GM18498 (cell line): ENCODE measurements at regions not wholly inside any gene's neighbourhood (a gene's known extent, or its start where the extent isn't known, plus 50 kb on each side); places are given as distances from the start of the nearest gene placed in this dataset.
"Not testable (repeated sequence)": the region's sequence is repeated elsewhere in the genome, so short reads cannot be mapped to it uniquely, and the experiment has no call there.

ENCODE experiments used
- ATAC-seq: cut with Tn5 transposase; IDR thresholded peaks from one replicate; pipeline ENCODE4 v1.9.1; 2021; ENCODE audit warnings: mild to moderate bottlenecking, moderate library complexity; ENCODE audit not compliant: unreplicated experiment

- no peak for ATAC-seq
Observed at GRCh38 chr3:3476669-3477068, 297.2 kb upstream of the CRBN start.

GRCh38 chr3:3468596-3468995 lies 289.1 kb upstream of the CRBN start:
- ATAC-seq = no peak

- no peak for ATAC-seq
Observed at GRCh38 chr3:3464131-3464530, 284.6 kb upstream of the CRBN start.

- ATAC-seq = no peak
Observed at GRCh38 chr3:3461317-3461716, 281.8 kb upstream of the CRBN start.

GRCh38 chr3:3448468-3448867 lies 269.0 kb upstream of the CRBN start:
- ATAC-seq = no peak

- no peak for ATAC-seq
Observed at GRCh38 chr3:3447641-3448040, 268.1 kb upstream of the CRBN start.

- ATAC-seq = no peak
Observed at GRCh38 chr3:3446251-3446650, 266.8 kb upstream of the CRBN start.

GRCh38 chr3:3443482-3443881 lies 264.0 kb upstream of the CRBN start:
- ATAC-seq = no peak

- no peak for ATAC-seq
Observed at GRCh38 chr3:3433711-3434110, 254.2 kb upstream of the CRBN start.

- no peak for ATAC-seq
Observed at GRCh38 chr3:3429841-3430240, 250.3 kb upstream of the CRBN start.

- not testable (repeated sequence) for ATAC-seq
Observed at GRCh38 chr3:3407707-3408106, 228.2 kb upstream of the CRBN start.

GRCh38 chr3:3405131-3405530 lies 225.6 kb upstream of the CRBN start:
- ATAC-seq = no peak

GRCh38 chr3:3403700-3404099 lies 224.2 kb upstream of the CRBN start:
- ATAC-seq = no peak

- no peak for ATAC-seq
Observed at GRCh38 chr3:3392946-3393345, 213.5 kb upstream of the CRBN start.

- no peak for ATAC-seq
Observed at GRCh38 chr3:3383461-3383860, 204.0 kb upstream of the CRBN start.

GRCh38 chr3:3372210-3372777 lies 192.8 kb upstream of the CRBN start:
- ATAC-seq = no peak

GRCh38 chr3:3368306-3368705 lies 188.8 kb upstream of the CRBN start:
- ATAC-seq = no peak

GRCh38 chr3:3366386-3366785 lies 186.9 kb upstream of the CRBN start:
- ATAC-seq = no peak

GRCh38 chr3:3365716-3366115 lies 186.2 kb upstream of the CRBN start:
- ATAC-seq = no peak

GRCh38 chr3:3356846-3357245 lies 177.4 kb upstream of the CRBN start:
- ATAC-seq = no peak

GRCh38 chr3:3355442-3355841 lies 176.0 kb upstream of the CRBN start:
- no peak for ATAC-seq

- peak; percentile 79 for ATAC-seq
Observed at GRCh38 chr3:3353153-3353552, 173.7 kb upstream of the CRBN start.

GRCh38 chr3:3351226-3351625 lies 171.7 kb upstream of the CRBN start:
- ATAC-seq = no peak

GRCh38 chr3:3347056-3347455 lies 167.6 kb upstream of the CRBN start:
- not testable (repeated sequence) for ATAC-seq
